ENCODE measurements at regions not wholly inside any gene's neighbourhood (a gene's known extent, or its start where the extent isn't known, plus 50 kb on each side); places are given as distances from the start of the nearest gene placed in this dataset.

DNA sequence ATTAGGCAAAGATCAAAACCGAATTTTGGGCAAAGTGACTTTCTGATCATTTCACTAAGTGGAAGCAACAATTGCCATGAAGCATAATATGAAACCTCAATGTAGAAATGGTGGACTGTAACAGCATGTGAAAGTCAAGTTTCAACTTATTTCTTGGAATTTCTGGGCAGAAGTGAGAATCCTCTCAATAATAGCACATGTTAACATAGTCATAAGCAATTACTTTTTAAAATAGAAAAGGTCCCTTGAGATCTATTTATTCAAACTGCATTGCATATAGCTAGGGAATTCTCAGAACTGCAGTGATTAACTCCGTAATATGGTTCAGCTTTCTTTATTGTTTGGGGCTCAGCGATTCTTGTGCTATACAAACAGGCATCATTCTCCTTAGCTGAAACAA is 136.7 kb upstream of the ATP2B1 start:
- Histone ChIP-seq H3K27ac (ENCODE audit: low read depth in 1 of 3, low read length in 2 of 3) (no peak overlapping the region), H3K36me3 (ENCODE audit: control insufficient read depth in 3 of 3, insufficient read depth in 2 of 3, low read depth in 1 of 3, low read length in 3 of 3) (no peaks in the 10 kb centered on the region), H3K27me3 (ENCODE audit: control insufficient read depth in 3 of 3, insufficient read depth in 3 of 3, low read length in 3 of 3) (no peaks in the 10 kb centered on the region), H3K4me3 (ENCODE audit: low read depth in 1 of 3, low read length in 3 of 3) (no peak overlapping the region), H3K4me1 (ENCODE audit: control insufficient read depth in 3 of 3, insufficient read depth in 2 of 3, low read depth in 1 of 3, low read length in 2 of 3) (no peaks in the 10 kb centered on the region), H3K9me3 (ENCODE audit: control insufficient read depth in 2 of 2, insufficient read depth in 1 of 2, low read depth in 1 of 2, low read length in 1 of 2) (no peaks in the 10 kb centered on the region)
- 82 to 87% (median 87%) methylated on average over 3 of the region's 3 CpGs for WGBS, 3 donors
- DNase-seq = no peak
- no peak for FAIRE-seq

DNA sequence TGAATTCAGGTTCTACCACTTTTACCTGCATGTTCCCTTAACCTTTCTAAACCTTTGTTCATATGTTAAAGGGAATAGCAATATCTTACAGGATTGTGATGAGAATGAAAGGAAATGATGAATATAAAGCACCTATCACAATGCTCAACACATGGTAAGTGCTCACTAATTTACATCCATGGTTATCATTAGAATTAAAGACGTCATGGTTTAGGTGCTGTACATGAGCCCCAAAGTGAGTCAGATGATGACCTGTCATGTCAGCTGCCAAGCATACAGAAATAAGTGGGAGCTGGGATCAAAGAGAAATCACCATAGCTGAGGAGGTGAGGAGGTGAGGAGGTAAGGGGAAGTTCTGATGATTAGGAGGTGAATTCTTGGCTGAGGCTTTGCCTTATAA is 135.9 kb upstream of the ATP2B1 start:
- FAIRE-seq (no peak), DNase-seq (no peak)
- no peaks in the 10 kb centered on the region for H3K4me1 ChIP-seq (ENCODE audit: control insufficient read depth in 3 of 3, insufficient read depth in 2 of 3, low read depth in 1 of 3, low read length in 2 of 3)
- no peaks in the 10 kb centered on the region for H3K9me3 ChIP-seq (ENCODE audit: control insufficient read depth in 2 of 2, insufficient read depth in 1 of 2, low read depth in 1 of 2, low read length in 1 of 2)
- no peaks in the 10 kb centered on the region for H3K27me3 ChIP-seq (ENCODE audit: control insufficient read depth in 3 of 3, insufficient read depth in 3 of 3, low read length in 3 of 3)
- H3K27ac ChIP-seq (ENCODE audit: low read depth in 1 of 3, low read length in 2 of 3) = no peak overlapping the region
- no peak overlapping the region for H3K4me3 ChIP-seq (ENCODE audit: low read depth in 1 of 3, low read length in 3 of 3)
- H3K36me3 ChIP-seq (ENCODE audit: control insufficient read depth in 3 of 3, insufficient read depth in 2 of 3, low read depth in 1 of 3, low read length in 3 of 3) = no peaks in the 10 kb centered on the region
- WGBS, 3 donors = 72 to 88% (median 83%) methylated on average over 1 of the region's 1 CpG

DNA sequence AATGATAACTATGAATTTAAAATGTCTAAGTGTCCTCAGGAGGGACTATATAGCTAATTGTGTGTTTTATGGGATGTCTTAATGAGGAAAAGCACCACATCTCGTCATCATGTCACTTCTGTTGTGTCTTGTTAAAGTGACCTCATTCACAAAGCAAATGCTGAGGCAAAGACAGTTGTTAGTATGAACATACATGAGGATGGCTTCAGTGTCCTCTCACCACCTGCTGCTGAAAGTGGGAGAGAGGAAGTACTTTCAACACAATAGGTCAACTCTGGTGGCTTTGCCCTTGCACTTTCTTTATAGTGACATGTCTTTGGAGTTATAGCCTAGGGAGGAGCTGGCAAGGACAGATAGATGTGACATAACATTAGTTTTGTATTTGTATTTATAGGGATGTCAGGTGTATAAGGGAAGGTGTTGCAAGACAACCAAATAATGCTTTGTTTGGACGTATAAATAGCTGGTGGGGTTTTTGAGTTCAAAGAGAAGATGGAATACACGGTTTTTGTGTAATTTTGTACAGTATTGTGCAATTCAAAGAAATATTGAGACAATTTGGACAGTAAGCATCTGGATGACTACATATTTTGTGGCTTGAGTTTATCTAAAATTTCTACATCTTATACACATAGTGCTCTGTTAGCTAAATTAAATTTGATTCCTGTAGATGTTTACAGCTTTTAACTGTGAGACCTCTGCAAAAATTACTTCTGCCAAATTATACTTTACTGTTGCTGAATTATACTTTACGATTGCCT is 131.7 kb upstream of the ATP2B1 start:
- Histone ChIP-seq H3K36me3 (ENCODE audit: control insufficient read depth in 3 of 3, insufficient read depth in 2 of 3, low read depth in 1 of 3, low read length in 3 of 3) (no peaks in the 10 kb centered on the region), H3K27ac (ENCODE audit: low read depth in 1 of 3, low read length in 2 of 3) (no peak overlapping the region), H3K9me3 (ENCODE audit: control insufficient read depth in 2 of 2, insufficient read depth in 1 of 2, low read depth in 1 of 2, low read length in 1 of 2) (no peaks in the 10 kb centered on the region), H3K4me1 (ENCODE audit: control insufficient read depth in 3 of 3, insufficient read depth in 2 of 3, low read depth in 1 of 3, low read length in 2 of 3) (no peaks in the 10 kb centered on the region), H3K27me3 (ENCODE audit: control insufficient read depth in 3 of 3, insufficient read depth in 3 of 3, low read length in 3 of 3) (no peaks in the 10 kb centered on the region), H3K4me3 (ENCODE audit: low read depth in 1 of 3, low read length in 3 of 3) (no peak overlapping the region)
- WGBS, 3 donors = 75 to 77% (median 77%) methylated on average over 4 of the region's 4 CpGs
- DNase-seq (no peak), FAIRE-seq (no peak)

DNA sequence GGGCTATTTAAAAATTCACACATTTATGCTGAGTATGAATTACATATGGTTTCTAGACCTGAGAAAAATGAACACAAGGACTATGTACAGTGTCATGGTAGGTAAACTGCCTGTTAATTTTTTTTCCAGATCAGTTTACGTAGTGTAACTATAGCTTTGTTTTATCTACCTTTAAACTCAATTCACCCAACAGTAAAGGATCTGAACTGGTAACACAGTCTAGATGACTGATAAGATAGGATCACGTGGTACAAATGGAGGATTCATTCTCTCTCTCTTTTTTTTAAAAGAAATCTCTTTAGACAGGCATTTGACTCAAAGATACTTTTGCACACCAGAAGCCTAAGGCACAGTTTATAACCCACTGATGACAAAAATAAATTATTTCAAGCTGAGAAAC is 130.8 kb upstream of the ATP2B1 start:
- H3K4me1 ChIP-seq (ENCODE audit: control insufficient read depth in 3 of 3, insufficient read depth in 2 of 3, low read depth in 1 of 3, low read length in 2 of 3) = no peaks in the 10 kb centered on the region
- no peaks in the 10 kb centered on the region for H3K36me3 ChIP-seq (ENCODE audit: control insufficient read depth in 3 of 3, insufficient read depth in 2 of 3, low read depth in 1 of 3, low read length in 3 of 3)
- WGBS, 3 donors = 43 to 67% (median 61%) methylated on average over 2 of the region's 2 CpGs
- DNase-seq (peak in 1 of 2 donors; percentile 19), FAIRE-seq (no peak)
- no peaks in the 10 kb centered on the region for H3K9me3 ChIP-seq (ENCODE audit: control insufficient read depth in 2 of 2, insufficient read depth in 1 of 2, low read depth in 1 of 2, low read length in 1 of 2)
- no peaks in the 10 kb centered on the region for H3K27me3 ChIP-seq (ENCODE audit: control insufficient read depth in 3 of 3, insufficient read depth in 3 of 3, low read length in 3 of 3)
- H3K27ac ChIP-seq (ENCODE audit: low read depth in 1 of 3, low read length in 2 of 3) = no peak overlapping the region
- no peak overlapping the region for H3K4me3 ChIP-seq (ENCODE audit: low read depth in 1 of 3, low read length in 3 of 3)

DNA sequence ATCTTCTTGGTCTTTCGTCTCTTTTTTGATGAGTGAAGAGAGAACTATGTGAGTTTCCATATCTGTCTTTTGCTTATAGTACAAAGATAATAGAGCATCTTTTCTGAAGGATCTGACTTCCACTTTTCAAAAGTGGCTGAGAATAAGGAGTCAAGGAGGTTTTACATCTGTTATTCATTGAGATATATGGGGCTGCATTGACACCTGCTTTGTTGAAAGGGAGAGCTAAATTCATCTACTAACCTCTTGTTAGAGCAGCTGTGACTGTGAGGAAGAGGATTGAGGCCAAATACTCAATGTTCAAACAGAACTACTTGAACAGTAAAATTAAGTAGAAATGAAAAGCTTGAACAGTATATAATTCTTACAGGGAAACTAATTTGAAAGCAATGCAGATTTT is 130.2 kb upstream of the ATP2B1 start:
- H3K4me1 ChIP-seq (ENCODE audit: control insufficient read depth in 3 of 3, insufficient read depth in 2 of 3, low read depth in 1 of 3, low read length in 2 of 3) = no peaks in the 10 kb centered on the region
- no peaks in the 10 kb centered on the region for H3K27me3 ChIP-seq (ENCODE audit: control insufficient read depth in 3 of 3, insufficient read depth in 3 of 3, low read length in 3 of 3)
- H3K4me3 ChIP-seq (ENCODE audit: low read depth in 1 of 3, low read length in 3 of 3) = no peak overlapping the region
- H3K9me3 ChIP-seq (ENCODE audit: control insufficient read depth in 2 of 2, insufficient read depth in 1 of 2, low read depth in 1 of 2, low read length in 1 of 2) = no peaks in the 10 kb centered on the region
- H3K36me3 ChIP-seq (ENCODE audit: control insufficient read depth in 3 of 3, insufficient read depth in 2 of 3, low read depth in 1 of 3, low read length in 3 of 3) = no peaks in the 10 kb centered on the region
- no peak overlapping the region for H3K27ac ChIP-seq (ENCODE audit: low read depth in 1 of 3, low read length in 2 of 3)
- WGBS, 3 donors = 76 to 93% (median 92%) methylated on average over 1 of the region's 1 CpG
- DNase-seq (no peak), FAIRE-seq (no peak)

DNA sequence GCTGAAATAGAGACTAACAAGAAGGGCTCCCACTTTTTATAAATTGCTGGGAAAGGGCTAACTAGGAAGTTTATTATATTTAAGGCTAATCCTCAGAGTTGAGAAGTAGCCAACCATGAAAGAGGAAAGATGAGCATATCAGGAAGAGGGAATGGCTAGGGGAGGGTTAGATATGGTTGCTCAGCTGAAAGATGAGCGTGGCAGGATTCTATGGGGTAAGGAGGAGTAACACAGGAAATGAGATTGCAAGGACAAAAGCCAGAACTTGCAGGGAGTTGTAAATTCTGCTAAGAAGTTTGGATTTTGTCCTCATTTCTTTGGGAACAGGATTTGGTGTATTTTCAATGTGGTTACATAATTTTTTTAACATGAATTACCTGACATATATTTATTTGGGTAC is 127.4 kb upstream of the ATP2B1 start:
- WGBS, 3 donors = 73 to 93% (median 85%) methylated on average over 1 of the region's 1 CpG
- DNase-seq (no peak), FAIRE-seq (no peak)
- H3K4me1 ChIP-seq (ENCODE audit: control insufficient read depth in 3 of 3, insufficient read depth in 2 of 3, low read depth in 1 of 3, low read length in 2 of 3) = no peaks in the 10 kb centered on the region
- H3K4me3 ChIP-seq (ENCODE audit: low read depth in 1 of 3, low read length in 3 of 3) = no peak overlapping the region
- H3K27ac ChIP-seq (ENCODE audit: low read depth in 1 of 3, low read length in 2 of 3) = no peak overlapping the region
- no peaks in the 10 kb centered on the region for H3K36me3 ChIP-seq (ENCODE audit: control insufficient read depth in 3 of 3, insufficient read depth in 2 of 3, low read depth in 1 of 3, low read length in 3 of 3)
- H3K9me3 ChIP-seq (ENCODE audit: control insufficient read depth in 2 of 2, insufficient read depth in 1 of 2, low read depth in 1 of 2, low read length in 1 of 2) = no peaks in the 10 kb centered on the region
- H3K27me3 ChIP-seq (ENCODE audit: control insufficient read depth in 3 of 3, insufficient read depth in 3 of 3, low read length in 3 of 3) = no peaks in the 10 kb centered on the region

DNA sequence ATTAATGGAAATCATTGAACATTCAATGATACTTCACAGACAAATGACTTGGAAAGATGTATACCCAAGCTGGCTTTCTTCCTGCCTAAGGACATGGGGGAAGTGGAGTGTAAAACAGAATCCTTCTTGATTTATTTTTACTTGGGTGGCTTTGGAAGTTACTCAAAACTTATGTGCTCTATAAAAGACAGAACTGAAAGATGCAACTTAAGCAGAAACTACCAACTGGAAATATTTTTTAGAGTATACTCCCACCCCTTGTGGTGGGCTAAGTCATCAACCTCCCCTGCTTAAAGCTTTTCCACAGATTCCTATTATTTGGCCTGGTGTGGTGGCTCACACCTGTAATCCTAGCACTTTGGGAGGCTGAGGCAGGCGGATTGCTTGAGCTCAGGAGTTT is 126.0 kb upstream of the ATP2B1 start:
- H3K4me3 ChIP-seq (ENCODE audit: low read depth in 1 of 3, low read length in 3 of 3) = no peak overlapping the region
- no peak for FAIRE-seq

DNA sequence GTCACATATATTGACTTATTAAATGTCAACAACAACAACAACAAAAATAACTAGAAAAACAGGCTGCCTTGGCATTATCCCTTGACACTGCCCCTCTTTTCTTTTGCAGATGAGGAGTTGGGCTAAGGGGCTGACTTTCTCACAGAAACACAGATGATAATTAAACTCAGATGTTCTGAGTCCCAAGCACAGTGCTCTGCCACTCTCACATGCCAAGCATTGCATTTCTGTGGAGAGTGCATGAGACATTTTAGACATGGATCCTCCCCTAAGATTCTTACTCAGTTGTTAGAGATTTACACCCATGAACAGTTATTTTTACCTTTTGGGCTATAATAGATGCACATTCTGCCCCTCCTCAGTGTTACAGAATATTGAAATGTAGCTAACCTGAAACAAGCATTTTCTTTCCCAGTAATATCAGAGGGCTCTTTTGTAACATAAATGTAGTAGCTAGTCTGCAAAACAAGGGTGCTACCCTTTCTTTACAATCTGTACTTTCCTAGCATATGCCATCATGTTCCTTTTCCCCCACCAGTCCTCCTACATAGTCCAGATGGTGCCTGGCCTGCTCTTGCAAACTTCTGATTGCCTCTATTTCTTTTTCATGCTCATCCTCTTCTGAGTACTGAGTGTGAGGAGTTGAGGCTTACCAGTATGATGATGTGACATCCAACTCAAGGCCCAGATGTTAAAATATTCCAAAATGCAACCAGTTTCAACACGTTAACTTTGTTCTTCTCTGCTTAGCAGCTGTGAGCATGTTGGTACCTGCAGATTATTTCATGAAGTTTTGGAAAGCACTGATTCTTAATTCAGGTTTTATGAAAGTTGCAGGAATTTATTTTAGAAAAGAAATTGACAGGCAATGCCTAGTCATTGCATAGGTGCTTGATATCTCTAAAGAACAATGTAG is 125.0 kb upstream of the ATP2B1 start:
- Histone ChIP-seq H3K36me3 (ENCODE audit: control insufficient read depth in 3 of 3, insufficient read depth in 2 of 3, low read depth in 1 of 3, low read length in 3 of 3) (no peaks in the 10 kb centered on the region), H3K4me1 (ENCODE audit: control insufficient read depth in 3 of 3, insufficient read depth in 2 of 3, low read depth in 1 of 3, low read length in 2 of 3) (no peaks in the 10 kb centered on the region), H3K27ac (ENCODE audit: low read depth in 1 of 3, low read length in 2 of 3) (no peak overlapping the region), H3K9me3 (ENCODE audit: control insufficient read depth in 2 of 2, insufficient read depth in 1 of 2, low read depth in 1 of 2, low read length in 1 of 2) (no peaks in the 10 kb centered on the region), H3K27me3 (ENCODE audit: control insufficient read depth in 3 of 3, insufficient read depth in 3 of 3, low read length in 3 of 3) (no peaks in the 10 kb centered on the region), H3K4me3 (ENCODE audit: low read depth in 1 of 3, low read length in 3 of 3) (no peak overlapping the region)
- WGBS, 3 donors = 93 to 96% (median 94%) methylated on average over 1 of the region's 1 CpG
- FAIRE-seq = no peak
- DNase-seq = no peak

More for the DNA sequence above, 126.0 kb upstream of the ATP2B1 start:
- Histone ChIP-seq H3K27me3 (ENCODE audit: control insufficient read depth in 3 of 3, insufficient read depth in 3 of 3, low read length in 3 of 3) (no peaks in the 10 kb centered on the region), H3K4me1 (ENCODE audit: control insufficient read depth in 3 of 3, insufficient read depth in 2 of 3, low read depth in 1 of 3, low read length in 2 of 3) (no peaks in the 10 kb centered on the region), H3K9me3 (ENCODE audit: control insufficient read depth in 2 of 2, insufficient read depth in 1 of 2, low read depth in 1 of 2, low read length in 1 of 2) (no peaks in the 10 kb centered on the region), H3K36me3 (ENCODE audit: control insufficient read depth in 3 of 3, insufficient read depth in 2 of 3, low read depth in 1 of 3, low read length in 3 of 3) (no peaks in the 10 kb centered on the region), H3K27ac (ENCODE audit: low read depth in 1 of 3, low read length in 2 of 3) (no peak overlapping the region)
- 94 to 100% (median 95%) methylated on average over 1 of the region's 1 CpG for WGBS, 3 donors
- DNase-seq = no peak
